CD4-positive, alpha-beta T cell (primary cell): ENCODE measurements at regions not wholly inside any gene's neighbourhood (a gene's known extent, or its start where the extent isn't known, plus 50 kb on each side); places are given as distances from the start of the nearest gene placed in this dataset.

Experiments used
- ATAC-seq: fragments of 200-7000 bp; cut with Tn5 transposase; one replicate; pipeline ENCODE4 v1.10.0; 2022; ENCODE audit warnings: mild to moderate bottlenecking; ENCODE audit not compliant: poor library complexity
- CTCF ChIA-PET: fragments of 350-600 bp; sonication (Branson Sonifier 250); formaldehyde crosslinking; loops from one replicate; lab custom pipeline; 2021; ENCODE audit warnings: antibody characterized with exemption, inconsistent platforms; lab: Charles Lee
- POLR2A ChIA-PET: fragments of 350-600 bp; sonication (Branson Sonifier 250); formaldehyde crosslinking; loops from one replicate; lab custom pipeline; 2021; ENCODE audit warnings: antibody characterized with exemption, inconsistent platforms; lab: Charles Lee
- DNase-seq, 14 experiments: peaks; one replicate each; pipeline ENCODE4 v3.0.0-alpha.2; 2013 to 2020; ENCODE audit warnings: mixed read lengths in 2 of 14
- H3K27ac ChIP-seq, 2 donors: one replicate each; pipeline versions ENCODE4 v1.5.1 to v1.7.0; 2013; ENCODE audit warnings: low read length in 2 of 2, low read depth in 1 of 2, mild to moderate bottlenecking in 1 of 2
- H3K27me3 ChIP-seq, 2 experiments: 1 replicate in 1 of 2; 2 replicates in 1 of 2; pipeline versions ENCODE4 v1.6.1 to v1.7.0; 2013; ENCODE audit warnings: low read length in 2 of 2, control low read depth in 1 of 2, mild to moderate bottlenecking in 1 of 2, moderate library complexity in 1 of 2; ENCODE audit not compliant: insufficient read depth in 2 of 2, control insufficient read depth in 1 of 2
- H3K36me3 ChIP-seq: one replicate; pipeline ENCODE4 v1.6.1; 2013; ENCODE audit warnings: low read length, control low read depth; ENCODE audit not compliant: insufficient read depth
- H3K4me1 ChIP-seq: one replicate; pipeline ENCODE4 v1.6.1; 2013; ENCODE audit warnings: low read length, control low read depth; ENCODE audit not compliant: insufficient read depth
- H3K4me3 ChIP-seq: one replicate; pipeline ENCODE4 v1.5.1; 2013; ENCODE audit warnings: mild to moderate bottlenecking, low read length, moderate library complexity
- H3K9me3 ChIP-seq, 2 experiments: 1 replicate in 1 of 2; 2 replicates in 1 of 2; pipeline versions ENCODE4 v1.6.1 to v1.7.0; 2013; ENCODE audit warnings: low read length in 2 of 2, mild to moderate bottlenecking in 2 of 2, control low read depth in 1 of 2, moderate library complexity in 1 of 2; ENCODE audit not compliant: control insufficient read depth in 1 of 2, insufficient read depth in 1 of 2
- H3K27ac Mint-ChIP-seq: one replicate; pipeline ENCODE4 v1.8.0; 2020; ENCODE audit warnings: mixed read lengths
- H3K27me3 Mint-ChIP-seq: one replicate; pipeline ENCODE4 v1.8.0; 2021; ENCODE audit warnings: mixed read lengths
- H3K36me3 Mint-ChIP-seq: one replicate; pipeline ENCODE4 v1.8.0; 2021; ENCODE audit warnings: low read depth, mixed read lengths
- H3K4me1 Mint-ChIP-seq: one replicate; pipeline ENCODE4 v1.8.0; 2021; ENCODE audit warnings: low read depth, mixed read lengths
- H3K4me3 Mint-ChIP-seq: one replicate; pipeline ENCODE4 v1.8.0; 2020; ENCODE audit warnings: mild to moderate bottlenecking, mixed read lengths
- H3K9me3 Mint-ChIP-seq: one replicate; pipeline ENCODE4 v1.8.0; 2020; ENCODE audit warnings: mixed read lengths
- CTCF ChIP-seq: fragments of 200-600 bp; IDR thresholded peaks from one replicate; pipeline ENCODE4 v1.8.0; 2022; ENCODE audit warnings: antibody characterized with exemption, mild to moderate bottlenecking
- intact Hi-C, 2 experiments: fragments of 100-400 bp; cut with DNase I in 1 of 2; cut with micrococcal nuclease in 1 of 2; formaldehyde crosslinking; loops; one replicate each; pipeline versions ENCODE4 v1.15.1 to v1.9.0; 2023 to 2025; cut with DNase I, micrococcal nuclease

GRCh38 chr16:89027281-89027680, 50.3 kb upstream of the CBFA2T3 start:
- peaks cover 22% of the 10 kb centered on the region for H3K4me1 ChIP-seq
- H3K9me3 Mint-ChIP-seq: peaks cover 3% of the 10 kb centered on the region
- no peak overlapping the region for H3K4me3 ChIP-seq
- H3K27me3 Mint-ChIP-seq: no peaks in the 10 kb centered on the region
- intact Hi-C loops: no loop called here
- no peaks in the 10 kb centered on the region for H3K27me3 ChIP-seq
- H3K27ac Mint-ChIP-seq: no peak overlapping the region
- CTCF ChIA-PET: no interaction called here
- H3K9me3 ChIP-seq: peaks cover 3 to 7% of the 10 kb centered on the region in 2 experiments
- no peak overlapping the region for H3K27ac ChIP-seq
- DNase-seq: no peak
- no peaks in the 10 kb centered on the region for H3K36me3 ChIP-seq
- H3K4me1 Mint-ChIP-seq: peaks cover 11% of the 10 kb centered on the region
- no peak for ATAC-seq
- no peak overlapping the region for H3K4me3 Mint-ChIP-seq
- TF ChIP-seq CTCF: no peak
- H3K36me3 Mint-ChIP-seq: no peaks in the 10 kb centered on the region
- POLR2A ChIA-PET: interaction anchor here (0.8 kb wide), 1 partner anchor 69 kb away, joined by 3 read pairs; no protein-coding TSS in a partner anchor

GRCh38 chr16:89031715-89032659, 55.0 kb upstream of the CBFA2T3 start:
- TF ChIP-seq CTCF: no peak
- H3K27ac ChIP-seq: peak overlapping the region; percentile 16 to 62
- H3K9me3 ChIP-seq: peaks cover 0 to 4% of the 10 kb centered on the region in 2 experiments
- CTCF ChIA-PET: no interaction called here
- peaks cover 3% of the 10 kb centered on the region for H3K9me3 Mint-ChIP-seq
- H3K4me3 ChIP-seq: peak overlapping the region; percentile 32
- peak overlapping the region; percentile 43 for H3K4me3 Mint-ChIP-seq
- DNase-seq (peak; percentile 34 to 88 (median 54)), ATAC-seq (peak; percentile 97)
- POLR2A ChIA-PET: interaction anchor here (0.6 to 1.6 kb wide), 9 partner anchors 32 to 220 kb away, joined by 3 to 13 read pairs (median 5); partner anchors contain the start of genes ACSF3, APRT, GALNS and TRAPPC2L
- peaks cover 42% of the 10 kb centered on the region for H3K4me1 Mint-ChIP-seq
- H3K27ac Mint-ChIP-seq: peak overlapping the region; percentile 69
- H3K4me1 ChIP-seq: peaks cover 44% of the 10 kb centered on the region
- H3K27me3 Mint-ChIP-seq: no peaks in the 10 kb centered on the region
- H3K27me3 ChIP-seq: no peaks in the 10 kb centered on the region
- no peaks in the 10 kb centered on the region for H3K36me3 Mint-ChIP-seq
- H3K36me3 ChIP-seq: no peaks in the 10 kb centered on the region
- intact Hi-C loops: loop anchor here in 1 of 2 experiments (5.0 kb wide), 1 partner anchor 65 kb away; no protein-coding TSS in a partner anchor

GRCh38 chr16:89033304-89033703, 56.3 kb upstream of the CBFA2T3 start:
- CTCF ChIA-PET: no interaction called here
- POLR2A ChIA-PET: interaction anchor here (0.6 kb wide), 1 partner anchor 576 kb away, joined by 3 read pairs; no protein-coding TSS in a partner anchor
- DNase-seq (no peak), ATAC-seq (no peak)
- Mint-ChIP-seq H3K4me1 (peaks cover 47% of the 10 kb centered on the region), H3K4me3 (no peak overlapping the region), H3K9me3 (no peaks in the 10 kb centered on the region), H3K27ac (peak overlapping the region; percentile 42), H3K36me3 (no peaks in the 10 kb centered on the region), H3K27me3 (no peaks in the 10 kb centered on the region)
- intact Hi-C loops: loop anchor here in 1 of 2 experiments (5.0 kb wide), 1 partner anchor 64 kb away; no protein-coding TSS in a partner anchor
- Histone ChIP-seq H3K36me3 (no peaks in the 10 kb centered on the region), H3K4me3 (no peak overlapping the region), H3K4me1 (peaks cover 44% of the 10 kb centered on the region), H3K9me3 (peaks cover 0 to 4% of the 10 kb centered on the region in 2 experiments), H3K27ac (no peak overlapping the region), H3K27me3 (peaks cover 0 to 4% of the 10 kb centered on the region in 2 experiments)
- TF ChIP-seq CTCF: no peak
